Dermis blood vessel endothelial cell (primary cell): ENCODE measurements at regions not wholly inside any gene's neighbourhood (a gene's known extent, or its start where the extent isn't known, plus 50 kb on each side); places are given as distances from the start of the nearest gene placed in this dataset.

Experiments
- DNase-seq: peaks from one replicate; pipeline ENCODE4 v3.0.0; 2010

DNA sequence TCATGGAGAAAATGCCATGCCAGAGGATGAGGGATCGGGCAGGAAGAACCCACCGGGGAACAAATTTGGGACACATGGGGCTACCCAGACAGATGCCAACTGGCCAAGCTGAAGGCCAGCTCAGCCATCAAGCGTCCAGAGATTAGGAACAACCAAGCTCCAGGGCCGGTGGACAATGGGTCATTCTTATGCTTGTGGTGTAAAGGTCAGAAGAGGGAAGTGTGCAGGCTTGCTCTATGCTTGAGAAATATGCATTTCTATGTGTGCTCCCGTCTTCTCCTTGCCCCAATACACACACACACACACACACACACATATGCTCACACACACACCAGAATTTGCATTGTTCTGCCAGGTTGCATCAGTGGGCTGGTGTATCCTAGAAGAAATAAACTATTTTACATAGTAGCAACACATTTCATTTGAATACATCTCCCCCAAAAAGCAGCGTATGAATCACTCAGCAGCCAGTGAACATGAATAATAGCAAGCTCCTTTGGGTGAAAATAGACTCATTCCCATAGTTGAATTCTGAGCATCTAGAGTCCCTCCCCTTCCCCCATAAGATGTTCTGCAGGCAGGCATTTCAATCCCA, 201.9 kb upstream of the PPARGC1A start:
- no peak for DNase-seq

DNA sequence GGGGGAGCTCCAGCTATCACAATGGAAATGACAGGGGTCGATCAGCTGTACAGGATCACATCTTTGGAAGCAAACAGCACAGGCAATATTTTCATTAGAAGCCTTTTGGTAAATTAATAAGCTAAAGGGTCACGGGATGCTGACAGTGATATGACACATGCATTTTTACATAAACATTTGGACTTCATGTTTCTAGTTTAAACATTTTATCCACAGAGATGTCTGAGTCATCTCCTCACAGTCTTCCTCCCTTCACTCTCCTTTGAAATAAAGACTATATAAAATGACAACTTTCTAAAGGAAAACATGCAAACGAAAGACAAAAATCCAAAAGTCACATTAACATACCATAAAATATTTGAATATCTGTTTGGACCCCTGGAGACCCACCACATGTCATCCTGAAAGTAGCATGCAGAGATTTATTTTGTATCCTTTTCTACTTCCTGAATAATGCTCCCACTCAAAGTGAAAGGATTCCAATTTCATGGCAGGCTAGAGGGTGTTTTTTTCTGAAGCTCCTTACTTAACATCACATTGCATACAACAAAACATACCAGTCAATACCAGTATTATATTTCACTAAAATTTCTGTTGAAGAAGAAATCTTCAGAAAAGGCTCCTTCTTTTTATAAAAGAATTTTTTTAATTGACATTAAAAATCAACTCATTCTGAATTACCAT, 200.1 kb upstream of the PPARGC1A start:
- no peak for DNase-seq

DNA sequence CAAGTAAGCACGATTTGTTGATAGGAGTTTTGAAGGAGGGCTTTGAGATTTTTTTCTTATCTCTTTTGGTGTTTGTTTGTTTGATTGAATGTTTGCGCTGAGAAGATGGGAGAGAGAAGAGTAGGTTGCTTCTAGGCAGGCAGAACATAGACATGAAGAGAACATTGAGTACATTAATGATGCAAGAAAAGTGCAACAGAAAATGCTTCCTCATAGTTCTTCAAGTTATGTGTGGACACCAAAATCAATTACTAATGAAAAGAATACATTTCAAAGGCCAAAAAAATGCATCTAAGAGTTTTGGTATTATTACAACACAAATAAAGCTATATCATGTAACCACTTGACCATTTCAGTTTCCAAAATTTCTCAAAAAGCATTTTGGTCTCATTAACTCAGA, 191.0 kb upstream of the PPARGC1A start:
- DNase-seq = no peak

DNA sequence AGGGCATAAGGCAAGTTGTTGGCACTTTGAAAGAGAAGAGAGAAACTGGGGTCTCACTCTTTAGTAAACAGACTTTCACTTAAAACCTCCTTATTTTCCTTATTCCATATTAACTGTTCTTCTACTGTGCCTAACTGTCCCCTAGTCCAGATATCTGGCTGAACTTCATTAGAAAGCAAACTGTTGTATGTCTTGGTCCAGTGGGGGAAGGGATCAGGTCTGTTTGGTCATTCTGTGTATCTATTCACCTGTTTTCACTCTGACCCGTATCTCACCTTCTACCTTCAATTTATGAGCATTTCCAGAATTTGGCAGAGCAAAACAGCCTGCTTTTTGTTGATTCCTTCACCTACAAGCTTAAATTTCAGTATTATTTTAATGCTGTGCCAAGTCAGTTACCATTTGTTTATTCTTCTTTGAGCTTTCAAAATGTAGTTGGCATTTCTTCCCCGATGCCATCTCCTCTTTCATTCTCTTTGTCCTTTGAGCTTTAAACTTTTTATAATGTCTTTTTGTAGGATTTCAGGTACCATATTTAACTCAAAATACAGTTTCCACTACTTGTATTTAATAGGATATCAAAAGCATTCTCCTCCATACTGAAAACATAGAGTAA, 188.6 kb upstream of the PPARGC1A start:
- no peak for DNase-seq

DNA sequence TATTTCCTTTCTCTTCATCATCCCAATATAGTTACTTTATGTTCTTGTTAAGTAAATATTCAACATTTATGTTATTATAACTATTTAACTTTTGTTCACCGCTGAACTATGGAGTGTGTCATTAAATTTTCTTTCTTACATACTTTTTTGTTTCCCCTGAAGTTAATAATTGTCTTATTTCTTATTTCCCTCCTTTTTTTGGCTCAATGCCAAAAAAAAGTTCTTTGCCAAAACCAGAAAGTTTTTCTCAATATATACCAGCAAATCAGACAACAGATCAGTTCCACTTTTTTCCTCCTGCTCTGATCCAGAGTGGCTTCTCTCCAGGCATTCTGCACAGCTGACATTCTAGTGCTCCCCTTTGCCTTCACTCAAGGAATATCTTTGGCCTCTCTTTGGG, 187.0 kb upstream of the PPARGC1A start:
- DNase-seq = no peak

DNA sequence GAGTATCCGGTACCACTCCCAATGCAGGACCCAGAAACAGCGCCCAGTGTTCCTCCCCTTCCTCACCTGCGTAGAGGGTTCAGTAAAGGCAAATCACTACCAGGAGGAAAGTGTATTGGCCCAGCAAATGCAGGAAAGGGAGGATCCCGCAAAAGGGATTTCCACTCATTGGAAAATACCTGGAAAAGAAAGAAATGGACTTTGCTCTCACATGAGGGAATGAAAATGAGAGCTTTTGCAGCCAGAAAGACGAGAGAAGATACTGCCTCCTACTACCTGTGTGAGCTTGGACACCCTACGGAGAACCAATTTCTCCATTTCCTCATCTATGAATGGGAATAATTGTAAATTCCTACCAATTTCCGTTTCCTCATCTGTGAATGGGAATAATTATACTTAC, 184.1 kb upstream of the PPARGC1A start:
- no peak for DNase-seq

DNA sequence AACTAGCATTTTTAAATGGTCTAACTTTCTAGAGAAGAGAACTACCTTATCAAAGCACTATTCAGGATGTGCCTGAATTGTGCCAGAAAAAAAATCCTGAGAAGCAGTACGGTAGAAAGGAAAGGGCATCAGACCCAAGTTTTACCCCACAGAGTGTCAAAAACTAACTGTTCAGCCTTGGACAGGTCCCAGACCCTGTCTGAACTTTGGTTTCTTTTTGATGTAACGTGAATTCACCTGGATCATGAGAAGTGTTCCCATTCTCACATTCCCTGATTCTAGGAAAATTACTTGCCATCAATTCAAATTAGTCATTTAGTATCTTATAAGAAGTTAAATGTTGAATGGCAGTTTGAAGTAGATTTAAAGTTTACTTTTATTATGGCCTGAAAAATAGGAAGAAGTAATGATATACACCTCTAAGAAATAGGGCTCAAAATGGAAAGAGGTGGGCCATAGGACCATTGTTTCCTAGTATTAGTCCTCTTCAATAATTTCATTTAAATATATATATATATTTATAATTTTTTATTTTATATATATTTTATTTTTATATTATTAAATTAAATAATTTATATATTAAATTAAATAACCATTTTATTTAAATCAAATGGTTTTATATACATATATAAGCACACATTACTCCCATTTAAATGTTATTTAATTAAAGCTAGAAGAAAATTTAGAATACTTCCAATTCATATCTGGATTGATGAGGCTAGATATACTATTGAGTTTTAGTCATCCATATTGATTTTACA, 181.9 kb upstream of the PPARGC1A start:
- no peak for DNase-seq

DNA sequence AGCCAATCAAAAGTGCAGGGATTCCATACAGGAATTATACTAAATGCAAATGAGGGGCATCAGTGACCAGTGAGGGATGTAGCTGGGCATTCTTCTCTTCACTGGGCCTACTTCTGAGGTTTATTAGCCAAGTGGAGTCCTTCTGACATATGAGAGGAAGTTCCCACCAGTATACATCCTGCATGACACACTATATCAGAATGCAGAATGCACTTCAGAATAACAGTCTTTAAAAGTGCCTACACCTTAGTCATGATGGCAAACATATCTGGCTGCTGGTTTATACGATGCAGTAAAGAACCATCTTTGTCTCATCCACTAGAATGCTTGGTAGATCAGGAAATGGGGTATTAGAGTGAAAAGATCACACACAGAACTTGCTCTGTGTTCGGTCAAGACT, 180.3 kb upstream of the PPARGC1A start:
- DNase-seq = no peak

DNA sequence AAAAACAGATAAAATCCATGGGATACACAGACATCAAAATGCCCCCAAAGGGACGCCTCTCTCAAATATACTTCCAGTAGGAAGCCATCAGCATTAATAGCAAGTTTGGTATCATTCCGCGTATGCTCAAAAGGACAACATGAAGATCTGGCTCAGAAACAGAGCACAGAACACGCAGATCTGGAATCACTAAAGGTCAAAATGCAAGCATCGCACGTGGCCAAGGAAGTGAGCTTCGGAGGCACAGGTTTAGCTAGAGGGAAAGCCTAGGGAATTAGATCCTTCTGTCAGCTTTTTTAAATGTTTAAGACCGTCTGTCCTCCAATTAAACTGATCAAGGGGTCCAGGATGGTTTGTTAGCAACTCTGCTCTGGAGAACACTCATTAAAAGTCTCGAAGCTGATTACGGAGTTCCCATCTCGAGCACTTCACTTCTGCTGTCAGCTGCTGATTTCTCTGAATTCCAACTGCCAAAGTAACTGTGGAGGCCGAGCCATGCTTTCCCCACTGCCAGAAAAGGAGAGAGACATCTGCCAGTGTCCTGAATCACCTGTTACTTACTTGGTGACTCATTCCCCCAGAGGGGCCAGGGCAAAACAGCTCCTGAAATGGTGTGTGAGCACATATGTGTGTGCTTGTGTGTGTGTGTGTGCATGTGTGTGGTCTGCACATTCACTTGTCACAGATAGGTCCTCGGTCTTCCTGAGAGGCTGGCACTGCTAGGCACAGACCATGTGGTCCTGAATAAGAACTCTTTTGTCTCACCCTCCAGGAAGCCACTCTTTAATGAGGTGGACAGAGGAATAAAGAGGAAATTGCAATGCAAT, 177.7 kb upstream of the PPARGC1A start:
- no peak for DNase-seq

DNA sequence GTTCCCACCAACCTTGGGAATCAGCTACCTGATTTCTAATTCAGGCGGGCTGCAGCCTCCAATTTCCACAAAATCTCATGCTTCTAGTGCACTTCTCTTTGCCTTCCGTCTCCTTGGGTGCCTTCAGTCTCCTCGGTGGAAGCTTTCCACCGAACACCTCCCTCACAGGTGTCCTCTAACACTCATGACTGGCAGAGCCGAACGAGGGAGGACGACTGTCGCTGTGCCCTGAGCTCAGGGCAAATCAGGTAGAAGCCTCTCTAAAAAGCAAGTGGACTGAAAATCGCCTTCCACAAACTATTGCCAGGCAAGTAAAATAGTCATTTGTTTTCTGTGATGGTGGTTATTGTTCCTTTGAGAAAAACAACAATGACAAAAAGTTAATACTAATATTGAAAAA, 176.1 kb upstream of the PPARGC1A start:
- no peak for DNase-seq

DNA sequence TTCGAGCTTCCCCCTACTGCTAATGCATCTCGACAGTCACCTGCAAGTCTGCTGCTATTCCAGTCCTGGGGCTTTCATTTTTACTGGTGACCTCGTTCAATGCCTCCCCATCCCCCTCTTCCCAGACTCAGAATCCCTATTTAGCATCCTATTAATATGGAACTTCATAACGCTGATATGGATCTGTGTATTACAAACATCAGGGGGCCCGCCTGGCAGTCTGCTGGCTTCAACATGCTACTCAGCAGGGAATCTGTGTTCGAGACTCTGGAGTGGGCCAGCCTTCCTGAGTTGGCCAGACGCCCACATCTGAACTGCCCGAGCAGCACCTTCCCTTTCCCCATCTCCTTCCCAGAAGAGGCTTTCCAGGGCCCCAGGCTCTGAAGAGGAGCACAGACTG, 173.9 kb upstream of the PPARGC1A start:
- no peak for DNase-seq

DNA sequence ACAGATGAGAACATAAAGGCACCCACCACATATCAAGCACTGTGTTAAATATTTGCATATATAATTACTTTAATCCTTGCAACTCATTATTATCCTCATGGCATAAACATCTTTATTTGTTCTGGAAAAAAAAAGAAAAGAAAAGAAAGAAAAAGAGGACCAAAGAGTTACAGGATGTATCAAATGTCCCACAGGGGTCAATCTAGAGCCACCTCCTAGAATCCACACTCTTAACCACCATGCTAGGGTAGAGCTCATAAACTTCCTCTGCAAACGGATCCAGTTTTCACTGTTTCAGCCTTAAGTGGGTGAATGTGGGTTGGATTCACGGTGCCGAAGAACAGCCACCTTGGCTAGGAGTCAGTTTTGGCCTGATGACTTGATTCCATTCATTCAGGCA, 171.1 kb upstream of the PPARGC1A start:
- no peak for DNase-seq

DNA sequence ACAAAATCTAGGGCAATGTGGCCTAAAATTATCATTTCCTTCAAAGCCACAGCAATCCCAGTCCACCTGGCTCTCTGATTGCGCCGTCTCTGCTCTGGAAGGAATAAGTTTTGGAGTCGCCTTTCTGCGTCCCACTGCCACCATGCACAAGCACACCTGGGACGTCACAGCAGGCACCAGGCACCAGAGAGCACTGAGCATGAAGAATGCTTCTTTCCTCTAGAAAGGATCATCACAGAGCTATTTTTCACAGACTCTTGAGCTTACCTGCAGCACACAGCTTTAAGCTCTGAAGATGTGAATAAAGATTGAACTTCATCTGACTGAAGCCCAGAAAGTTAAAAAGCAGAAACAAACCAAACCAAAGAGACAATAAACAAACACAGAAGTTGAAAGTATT, 170.0 kb upstream of the PPARGC1A start:
- no peak for DNase-seq

DNA sequence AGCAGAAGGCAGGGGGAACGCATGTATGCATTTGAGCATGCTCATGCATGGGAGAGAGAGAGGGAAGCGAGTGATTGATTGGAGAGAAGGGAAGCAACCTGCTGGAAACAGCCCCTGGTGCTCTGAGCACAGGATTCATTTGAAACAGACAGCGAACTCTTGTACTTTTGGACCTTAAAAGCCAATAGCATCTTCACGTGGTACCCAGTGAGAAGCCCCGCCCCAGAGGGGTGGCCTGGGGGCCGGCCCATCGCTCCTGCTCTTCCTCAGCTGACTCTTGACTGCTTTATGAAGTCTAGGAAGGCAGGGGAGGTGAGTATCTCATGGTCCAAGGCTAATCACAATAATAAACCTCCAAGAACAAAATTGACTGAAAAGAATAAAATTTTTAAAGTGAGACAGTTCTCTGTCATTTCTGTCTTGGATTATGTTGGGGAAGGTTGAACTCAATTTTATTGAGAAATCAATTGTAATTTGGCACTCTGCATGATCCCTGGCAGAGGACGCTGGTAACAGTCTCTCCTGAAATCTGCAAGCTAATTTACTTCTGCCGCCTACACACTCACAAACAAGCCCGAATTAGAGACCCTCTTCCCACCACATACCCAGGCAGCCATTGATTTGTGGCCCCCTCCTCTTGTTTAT, 168.2 kb upstream of the PPARGC1A start:
- DNase-seq = no peak

DNA sequence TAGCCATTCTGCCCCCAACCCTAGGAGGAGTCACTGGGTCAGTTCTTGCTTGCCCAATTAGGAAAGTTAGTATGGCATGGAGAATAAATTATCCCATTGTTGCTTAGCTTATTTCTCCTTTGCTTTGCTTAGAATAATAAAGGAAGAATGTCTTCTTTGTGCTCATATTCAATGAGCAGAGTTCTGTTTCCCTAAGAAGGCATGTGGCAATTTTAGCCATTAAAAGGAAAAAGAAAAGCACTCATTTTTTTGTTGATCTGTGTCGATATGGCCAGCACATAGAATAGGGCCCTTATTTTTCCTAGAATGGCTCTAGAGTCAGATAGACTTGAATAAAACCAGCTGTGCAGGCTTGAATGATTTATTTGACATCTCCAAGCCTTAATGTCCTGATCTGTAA, 166.4 kb upstream of the PPARGC1A start:
- DNase-seq = no peak

DNA sequence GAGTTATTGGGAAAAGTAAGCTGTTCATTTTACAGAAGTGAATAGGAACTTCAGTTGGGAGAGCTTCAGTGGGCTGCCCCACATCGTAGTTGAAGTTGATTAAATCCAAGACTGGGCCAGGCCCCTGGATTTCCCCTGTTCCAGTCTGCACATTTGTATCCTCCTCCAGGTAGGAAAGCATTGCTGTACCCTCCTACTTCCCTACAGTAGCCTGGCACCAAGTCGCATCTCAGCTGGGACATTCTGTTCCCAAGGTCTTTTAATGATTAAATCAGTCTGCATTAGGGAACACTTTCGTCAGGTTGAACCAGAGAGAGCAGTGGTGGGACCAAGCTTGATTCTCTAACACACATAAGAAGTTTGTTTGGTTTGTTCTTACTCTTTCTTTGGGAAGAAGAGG, 165.8 kb upstream of the PPARGC1A start:
- no peak for DNase-seq

DNA sequence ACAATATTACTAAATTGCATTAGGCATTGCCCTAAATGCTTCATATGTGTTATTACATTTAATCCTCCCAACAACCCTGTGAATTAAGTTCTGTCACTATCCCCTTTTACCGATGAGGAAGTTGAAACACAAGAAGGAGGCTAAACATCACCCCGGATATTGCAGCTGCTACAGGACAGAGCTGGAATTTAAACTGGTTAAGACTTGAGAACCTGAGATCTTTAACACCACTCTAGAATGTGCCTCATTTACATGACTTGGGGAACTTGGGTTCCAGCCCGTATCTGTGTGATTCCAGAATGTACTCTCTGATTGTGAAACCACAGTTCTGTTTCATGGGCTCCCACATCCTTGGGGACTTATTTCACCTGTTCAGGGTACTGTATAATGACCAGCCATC, 165.1 kb upstream of the PPARGC1A start:
- no peak for DNase-seq

DNA sequence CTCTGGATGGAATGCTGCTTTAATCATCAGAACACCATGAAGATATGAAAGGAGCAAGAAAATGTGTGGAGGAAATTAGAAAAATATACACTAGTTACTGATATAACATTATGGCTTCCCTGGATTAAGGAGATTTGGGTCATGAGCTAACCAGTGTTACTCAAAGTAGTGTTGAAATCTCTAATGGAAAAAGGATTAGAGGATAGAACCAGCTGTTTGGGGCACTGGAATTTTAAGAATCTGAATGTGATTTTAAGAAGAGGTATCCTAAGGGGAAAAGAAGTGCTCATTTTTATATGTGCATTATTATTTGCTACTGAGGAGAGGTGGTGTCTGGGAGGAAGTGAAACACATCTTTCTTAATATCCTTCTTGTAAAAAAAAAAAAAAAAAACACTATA, 164.1 kb upstream of the PPARGC1A start:
- no peak for DNase-seq

DNA sequence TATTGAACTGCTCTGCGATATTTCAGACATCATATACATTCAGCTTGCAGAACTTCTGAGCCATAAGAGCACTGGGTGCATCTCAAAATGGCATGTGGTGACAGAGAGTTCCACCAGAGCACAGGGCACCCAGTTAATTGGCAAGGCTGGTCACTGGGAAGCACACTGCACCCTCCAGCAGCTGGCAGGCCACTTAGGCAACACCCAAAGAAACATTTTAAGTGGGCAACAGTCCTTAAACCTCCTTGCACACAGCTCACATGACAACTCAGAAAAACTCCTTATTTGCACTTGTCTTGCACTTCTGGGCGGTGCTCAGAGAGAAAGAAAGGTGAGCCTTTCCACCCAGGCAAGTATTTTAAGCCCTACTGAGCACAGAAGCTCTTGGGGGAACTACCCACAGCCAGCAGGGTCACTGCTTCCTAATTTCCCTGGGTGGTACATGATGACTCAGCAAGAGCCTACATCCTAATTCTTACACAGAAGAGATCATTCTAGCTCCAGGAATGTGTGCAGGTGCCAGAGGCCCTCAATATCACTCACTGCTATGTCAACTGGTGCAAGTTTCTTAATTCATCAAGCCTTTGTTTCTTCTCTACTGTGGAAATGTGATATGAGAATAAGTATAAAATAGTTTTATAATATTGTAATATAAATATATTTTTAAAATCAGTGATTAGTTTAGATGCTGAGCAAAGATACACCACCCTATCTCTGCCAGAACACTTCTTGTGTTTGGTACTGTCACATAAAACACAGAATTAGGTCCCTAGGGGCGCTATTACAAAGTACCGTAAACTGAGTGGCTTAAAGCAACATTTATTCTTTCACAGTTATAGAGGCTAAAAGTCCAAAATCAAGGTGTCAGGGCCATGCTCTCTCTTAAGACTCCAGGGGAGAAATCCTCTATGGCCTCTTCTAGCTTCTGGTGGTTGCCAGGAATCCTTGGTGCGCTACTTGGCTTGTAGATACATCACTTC, 155.1 kb upstream of the PPARGC1A start:
- DNase-seq = no peak

DNA sequence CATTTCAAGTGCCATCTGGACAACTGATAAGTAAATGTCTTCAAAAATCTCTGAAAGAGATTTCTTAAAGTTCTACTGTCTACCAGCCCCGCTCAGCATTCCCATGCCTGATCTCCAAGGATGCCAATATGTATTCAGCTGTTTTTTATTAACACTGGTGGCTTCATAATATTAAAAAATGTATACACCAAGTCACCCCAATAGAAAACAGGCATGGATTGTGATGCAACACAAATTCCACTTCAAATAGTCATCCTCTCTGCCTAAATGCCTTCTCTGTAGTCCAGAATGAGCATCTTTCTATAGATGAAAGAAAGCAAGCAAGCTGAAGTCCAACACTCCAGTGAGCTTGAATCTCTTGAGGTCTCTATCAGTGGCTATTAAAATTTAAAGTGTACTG, 152.2 kb upstream of the PPARGC1A start:
- no peak for DNase-seq

DNA sequence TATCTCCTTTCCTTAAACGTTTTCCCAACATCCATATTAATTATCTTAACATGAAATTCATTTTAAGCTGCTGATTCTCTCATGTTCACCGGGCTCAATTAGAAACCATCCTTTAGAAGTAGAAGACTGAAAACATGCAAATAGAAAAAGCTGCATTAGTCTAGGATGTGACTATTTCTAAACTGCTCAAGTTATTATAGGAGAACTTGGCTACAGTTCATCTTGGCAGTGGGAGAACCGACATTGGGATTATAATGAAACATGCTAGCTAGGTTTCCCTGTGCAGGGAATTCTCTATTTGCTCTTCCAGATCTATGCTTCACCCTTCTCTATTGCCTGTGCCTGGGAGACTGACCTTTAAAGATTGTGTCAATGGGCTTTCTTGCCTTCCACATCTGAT, 151.0 kb upstream of the PPARGC1A start:
- no peak for DNase-seq
